CD4-positive, alpha-beta T cell (primary cell): ENCODE measurements at regions not wholly inside any gene's neighbourhood (a gene's known extent, or its start where the extent isn't known, plus 50 kb on each side); places are given as distances from the start of the nearest gene placed in this dataset.
A peak's percentile ranks its signal among the peaks of the same experiment; 100 is the strongest.

Experiments
- ATAC-seq: fragments of 200-7000 bp; cut with Tn5 transposase; one replicate; pipeline ENCODE4 v1.10.0; 2022; ENCODE audit warnings: mild to moderate bottlenecking; ENCODE audit not compliant: poor library complexity
- CTCF ChIA-PET: fragments of 350-600 bp; sonication (Branson Sonifier 250); formaldehyde crosslinking; loops from one replicate; lab custom pipeline; 2021; ENCODE audit warnings: antibody characterized with exemption, inconsistent platforms; lab: Charles Lee
- POLR2A ChIA-PET: fragments of 350-600 bp; sonication (Branson Sonifier 250); formaldehyde crosslinking; loops from one replicate; lab custom pipeline; 2021; ENCODE audit warnings: antibody characterized with exemption, inconsistent platforms; lab: Charles Lee
- DNase-seq, 14 experiments: peaks; one replicate each; pipeline ENCODE4 v3.0.0-alpha.2; 2013 to 2020; ENCODE audit warnings: mixed read lengths in 2 of 14
- H3K27ac ChIP-seq, 2 donors: one replicate each; pipeline versions ENCODE4 v1.5.1 to v1.7.0; 2013; ENCODE audit warnings: low read length in 2 of 2, low read depth in 1 of 2, mild to moderate bottlenecking in 1 of 2
- H3K27me3 ChIP-seq, 2 experiments: 1 replicate in 1 of 2; 2 replicates in 1 of 2; pipeline versions ENCODE4 v1.6.1 to v1.7.0; 2013; ENCODE audit warnings: low read length in 2 of 2, control low read depth in 1 of 2, mild to moderate bottlenecking in 1 of 2, moderate library complexity in 1 of 2; ENCODE audit not compliant: insufficient read depth in 2 of 2, control insufficient read depth in 1 of 2
- H3K36me3 ChIP-seq: one replicate; pipeline ENCODE4 v1.6.1; 2013; ENCODE audit warnings: low read length, control low read depth; ENCODE audit not compliant: insufficient read depth
- H3K4me1 ChIP-seq: one replicate; pipeline ENCODE4 v1.6.1; 2013; ENCODE audit warnings: low read length, control low read depth; ENCODE audit not compliant: insufficient read depth
- H3K4me3 ChIP-seq: one replicate; pipeline ENCODE4 v1.5.1; 2013; ENCODE audit warnings: mild to moderate bottlenecking, low read length, moderate library complexity
- H3K9me3 ChIP-seq, 2 experiments: 1 replicate in 1 of 2; 2 replicates in 1 of 2; pipeline versions ENCODE4 v1.6.1 to v1.7.0; 2013; ENCODE audit warnings: low read length in 2 of 2, mild to moderate bottlenecking in 2 of 2, control low read depth in 1 of 2, moderate library complexity in 1 of 2; ENCODE audit not compliant: control insufficient read depth in 1 of 2, insufficient read depth in 1 of 2
- H3K27ac Mint-ChIP-seq: one replicate; pipeline ENCODE4 v1.8.0; 2020; ENCODE audit warnings: mixed read lengths
- H3K27me3 Mint-ChIP-seq: one replicate; pipeline ENCODE4 v1.8.0; 2021; ENCODE audit warnings: mixed read lengths
- H3K36me3 Mint-ChIP-seq: one replicate; pipeline ENCODE4 v1.8.0; 2021; ENCODE audit warnings: low read depth, mixed read lengths
- H3K4me1 Mint-ChIP-seq: one replicate; pipeline ENCODE4 v1.8.0; 2021; ENCODE audit warnings: low read depth, mixed read lengths
- H3K4me3 Mint-ChIP-seq: one replicate; pipeline ENCODE4 v1.8.0; 2020; ENCODE audit warnings: mild to moderate bottlenecking, mixed read lengths
- H3K9me3 Mint-ChIP-seq: one replicate; pipeline ENCODE4 v1.8.0; 2020; ENCODE audit warnings: mixed read lengths
- intact Hi-C, 2 experiments: fragments of 100-400 bp; cut with DNase I in 1 of 2; cut with micrococcal nuclease in 1 of 2; formaldehyde crosslinking; loops; one replicate each; pipeline versions ENCODE4 v1.15.1 to v1.9.0; 2023 to 2025; cut with DNase I, micrococcal nuclease
- TF ChIP-seq, protein P1 (sequence below): fragments of 200-600 bp; IDR thresholded peaks from one replicate; pipeline ENCODE4 v1.8.0; 2022; ENCODE audit warnings: antibody characterized with exemption, mild to moderate bottlenecking

DNA sequence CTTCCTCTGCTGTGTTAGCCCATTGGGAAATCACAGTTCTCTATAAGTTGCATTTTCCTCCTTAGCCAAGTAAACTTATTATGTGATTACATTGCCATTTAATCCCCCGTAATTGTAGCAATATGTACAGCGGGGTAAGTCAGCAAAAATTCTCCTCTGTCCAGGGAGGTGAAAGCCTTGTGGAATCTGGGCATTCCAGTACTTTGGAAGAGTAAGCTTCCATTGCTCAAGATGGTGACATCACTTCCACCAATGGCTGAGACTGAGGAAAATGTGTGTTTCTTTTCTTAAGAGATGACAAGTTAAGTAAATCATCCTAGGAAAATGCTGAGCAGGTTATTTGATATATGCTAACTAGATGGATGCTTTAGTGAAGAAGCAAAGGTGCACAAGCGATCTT lies 436.7 kb downstream of the CETN3 start:
- Histone ChIP-seq H3K4me3 (no peak overlapping the region), H3K27me3 (no peaks in the 10 kb centered on the region), H3K27ac (no peak overlapping the region), H3K36me3 (no peaks in the 10 kb centered on the region), H3K4me1 (no peaks in the 10 kb centered on the region), H3K9me3 (no peaks in the 10 kb centered on the region)
- TF ChIP-seq, protein P1, sequence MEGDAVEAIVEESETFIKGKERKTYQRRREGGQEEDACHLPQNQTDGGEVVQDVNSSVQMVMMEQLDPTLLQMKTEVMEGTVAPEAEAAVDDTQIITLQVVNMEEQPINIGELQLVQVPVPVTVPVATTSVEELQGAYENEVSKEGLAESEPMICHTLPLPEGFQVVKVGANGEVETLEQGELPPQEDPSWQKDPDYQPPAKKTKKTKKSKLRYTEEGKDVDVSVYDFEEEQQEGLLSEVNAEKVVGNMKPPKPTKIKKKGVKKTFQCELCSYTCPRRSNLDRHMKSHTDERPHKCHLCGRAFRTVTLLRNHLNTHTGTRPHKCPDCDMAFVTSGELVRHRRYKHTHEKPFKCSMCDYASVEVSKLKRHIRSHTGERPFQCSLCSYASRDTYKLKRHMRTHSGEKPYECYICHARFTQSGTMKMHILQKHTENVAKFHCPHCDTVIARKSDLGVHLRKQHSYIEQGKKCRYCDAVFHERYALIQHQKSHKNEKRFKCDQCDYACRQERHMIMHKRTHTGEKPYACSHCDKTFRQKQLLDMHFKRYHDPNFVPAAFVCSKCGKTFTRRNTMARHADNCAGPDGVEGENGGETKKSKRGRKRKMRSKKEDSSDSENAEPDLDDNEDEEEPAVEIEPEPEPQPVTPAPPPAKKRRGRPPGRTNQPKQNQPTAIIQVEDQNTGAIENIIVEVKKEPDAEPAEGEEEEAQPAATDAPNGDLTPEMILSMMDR, result no peak
- DNase-seq, result no peak
- H3K9me3 Mint-ChIP-seq, result no peaks in the 10 kb centered on the region
- H3K27ac Mint-ChIP-seq, result no peak overlapping the region
- no peak overlapping the region for H3K4me3 Mint-ChIP-seq
- intact Hi-C loops, result no loop called here
- H3K36me3 Mint-ChIP-seq, result no peaks in the 10 kb centered on the region
- ATAC-seq, result no peak
- H3K27me3 Mint-ChIP-seq, result no peaks in the 10 kb centered on the region
- ChIA-PET CTCF (no interaction called here), POLR2A (no interaction called here)
- no peaks in the 10 kb centered on the region for H3K4me1 Mint-ChIP-seq

DNA sequence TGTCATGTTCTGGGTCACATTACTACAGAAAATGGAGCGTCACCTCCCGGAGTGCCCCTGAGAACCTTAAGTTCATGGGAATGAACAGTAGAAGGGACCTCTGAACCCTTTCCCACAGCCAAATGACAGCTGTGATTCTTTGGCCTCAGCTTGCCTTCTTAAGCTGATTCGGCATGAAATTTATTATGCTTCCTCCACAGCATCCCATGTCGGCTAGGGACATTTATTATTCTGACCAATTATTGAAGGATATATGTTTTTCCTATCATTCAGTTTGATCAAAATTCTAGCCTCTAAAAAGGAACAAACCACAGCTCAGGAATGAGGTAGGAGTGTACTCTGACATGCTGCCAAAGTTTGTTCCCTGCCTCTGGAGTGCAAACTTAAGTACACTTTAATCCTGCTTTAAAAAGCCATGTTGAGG lies 440.6 kb downstream of the CETN3 start:
- no peaks in the 10 kb centered on the region for H3K9me3 Mint-ChIP-seq
- Histone ChIP-seq H3K4me3 (no peak overlapping the region), H3K27me3 (no peaks in the 10 kb centered on the region), H3K4me1 (no peaks in the 10 kb centered on the region), H3K9me3 (no peaks in the 10 kb centered on the region), H3K36me3 (no peaks in the 10 kb centered on the region), H3K27ac (no peak overlapping the region)
- H3K4me1 Mint-ChIP-seq, result no peaks in the 10 kb centered on the region
- no peaks in the 10 kb centered on the region for H3K36me3 Mint-ChIP-seq
- ATAC-seq (no peak), DNase-seq (no peak)
- TF ChIP-seq, protein P1, result no peak
- no peak overlapping the region for H3K27ac Mint-ChIP-seq
- intact Hi-C loops, result no loop called here
- no peak overlapping the region for H3K4me3 Mint-ChIP-seq
- H3K27me3 Mint-ChIP-seq, result no peaks in the 10 kb centered on the region
- CTCF ChIA-PET, result no interaction called here
- POLR2A ChIA-PET, result no interaction called here

DNA sequence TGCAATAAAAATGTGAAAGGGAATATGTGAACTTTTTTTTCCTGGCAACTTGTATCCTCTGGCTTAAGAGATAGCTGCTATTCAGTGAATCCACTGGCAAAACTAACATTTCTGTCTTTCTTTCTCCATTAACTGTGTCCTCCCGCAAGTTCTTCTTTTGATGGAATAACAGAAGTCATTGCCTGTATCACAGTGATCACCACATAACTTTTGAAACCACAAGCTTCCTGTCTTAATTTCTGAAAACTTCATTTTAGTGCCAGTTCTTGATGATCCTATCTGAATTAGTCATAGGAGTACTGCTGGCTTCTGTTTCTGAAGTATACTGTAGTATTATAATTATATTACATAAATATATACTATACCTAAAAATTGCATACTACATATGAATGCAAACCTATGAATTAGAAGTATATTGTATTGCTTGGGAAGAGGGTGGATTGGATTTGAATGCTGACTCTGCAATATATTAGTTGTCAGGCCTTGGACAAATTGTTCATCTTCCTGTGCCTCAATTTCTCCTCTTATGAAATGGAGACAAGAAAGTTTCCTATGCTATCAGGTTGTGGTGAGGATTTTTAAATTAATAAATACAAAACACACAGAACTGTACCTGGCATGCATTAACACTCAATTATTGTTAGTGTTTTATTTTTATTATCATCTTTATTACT lies 441.6 kb downstream of the CETN3 start:
- no peak overlapping the region for H3K4me3 ChIP-seq
- CTCF ChIA-PET, result no interaction called here
- no peak for ATAC-seq

More for the DNA sequence above, 441.6 kb downstream of the CETN3 start:
- H3K36me3 Mint-ChIP-seq, result no peaks in the 10 kb centered on the region
- TF ChIP-seq, protein P1, result no peak
- H3K27me3 Mint-ChIP-seq, result no peaks in the 10 kb centered on the region
- no peaks in the 10 kb centered on the region for H3K36me3 ChIP-seq
- H3K27ac ChIP-seq, result no peak overlapping the region
- DNase-seq, result peak in 1 of 14 experiments; percentile 1
- H3K4me1 Mint-ChIP-seq, result no peaks in the 10 kb centered on the region
- H3K4me3 Mint-ChIP-seq, result no peak overlapping the region
- H3K27me3 ChIP-seq, result no peaks in the 10 kb centered on the region
- intact Hi-C loops, result no loop called here
- POLR2A ChIA-PET, result no interaction called here
- H3K4me1 ChIP-seq, result no peaks in the 10 kb centered on the region
- H3K9me3 Mint-ChIP-seq, result no peaks in the 10 kb centered on the region
- no peaks in the 10 kb centered on the region for H3K9me3 ChIP-seq
- H3K27ac Mint-ChIP-seq, result no peak overlapping the region
